GM23248 (cell line): ENCODE measurements at regions not wholly inside any gene's neighbourhood (a gene's known extent, or its start where the extent isn't known, plus 50 kb on each side); places are given as distances from the start of the nearest gene placed in this dataset.

ENCODE experiments used
- EZH2 ChIP-seq: fragments of 200-600 bp; sonication (generic); IDR thresholded peaks from 2 replicates; pipeline ENCODE4 v1.6.1; 2018; ENCODE audit warnings: antibody characterized with exemption, mild to moderate bottlenecking; ENCODE audit not compliant: insufficient read depth, poor library complexity, severe bottlenecking
- EZH2phosphoT487 ChIP-seq: fragments of 200-600 bp; sonication (generic); IDR thresholded peaks from 2 replicates; pipeline ENCODE4 v1.6.1; 2018; ENCODE audit warnings: antibody characterized with exemption, moderate library complexity, mild to moderate bottlenecking, low read depth; ENCODE audit not compliant: insufficient read depth

GRCh38 chr11:91979775-91980174 is 244.8 kb upstream of the FAT3 start:
- TF ChIP-seq EZH2phosphoT487 (no peak), EZH2 (no peak)
